HL-60 (cell line): ENCODE measurements at regions not wholly inside any gene's neighbourhood (a gene's known extent, or its start where the extent isn't known, plus 50 kb on each side); places are given as distances from the start of the nearest gene placed in this dataset.

Source experiments
- DNase-seq, 2 experiments: peaks; one replicate each; pipeline ENCODE4 v3.0.0-alpha.2; 2010 to 2020; ENCODE audit warnings: low read depth in 1 of 2, low spot score in 1 of 2
- H3K27ac ChIP-seq: fragments of 250-450 bp; sonication (Bioruptor Pico); replicated peaks from 2 replicates; pipeline ENCODE4 v1.5.1; 2020; ENCODE audit warnings: mild to moderate bottlenecking, moderate library complexity
- H3K27me3 ChIP-seq: fragments of 250-450 bp; sonication (Bioruptor Pico); 2 replicates; pipeline ENCODE4 v1.5.1; 2021; ENCODE audit warnings: mild to moderate bottlenecking, moderate library complexity; ENCODE audit not compliant: insufficient read depth, poor library complexity, severe bottlenecking
- H3K4me3 ChIP-seq: replicated peaks from 2 replicates; pipeline ENCODE4 v1.5.1; 2011; ENCODE audit warnings: mild to moderate bottlenecking, control low read depth, low read length; ENCODE audit not compliant: insufficient read depth
- GABPA ChIP-seq: IDR thresholded peaks from 2 replicates; pipeline ENCODE4 v1.6.1; 2012; ENCODE audit warnings: low read depth
- POLR2AphosphoS5 ChIP-seq: IDR thresholded peaks from 2 replicates; pipeline ENCODE4 v1.6.1; 2012; ENCODE audit warnings: low read depth
- SPI1 ChIP-seq: IDR thresholded peaks from 2 replicates; pipeline ENCODE4 v1.6.1; 2012; ENCODE audit warnings: low read depth, mild to moderate bottlenecking, borderline replicate concordance
- TF ChIP-seq, protein P1 (sequence below): IDR thresholded peaks from one replicate; pipeline ENCODE4 v1.5.1; 2011; ENCODE audit warnings: low read length, control low read depth, inconsistent platforms; ENCODE audit not compliant: insufficient read depth
- TF ChIP-seq, protein P2 (sequence below): IDR thresholded peaks from 2 replicates; pipeline ENCODE4 v1.6.1; 2012; ENCODE audit warnings: low read depth; ENCODE audit not compliant: insufficient replicate concordance

DNA sequence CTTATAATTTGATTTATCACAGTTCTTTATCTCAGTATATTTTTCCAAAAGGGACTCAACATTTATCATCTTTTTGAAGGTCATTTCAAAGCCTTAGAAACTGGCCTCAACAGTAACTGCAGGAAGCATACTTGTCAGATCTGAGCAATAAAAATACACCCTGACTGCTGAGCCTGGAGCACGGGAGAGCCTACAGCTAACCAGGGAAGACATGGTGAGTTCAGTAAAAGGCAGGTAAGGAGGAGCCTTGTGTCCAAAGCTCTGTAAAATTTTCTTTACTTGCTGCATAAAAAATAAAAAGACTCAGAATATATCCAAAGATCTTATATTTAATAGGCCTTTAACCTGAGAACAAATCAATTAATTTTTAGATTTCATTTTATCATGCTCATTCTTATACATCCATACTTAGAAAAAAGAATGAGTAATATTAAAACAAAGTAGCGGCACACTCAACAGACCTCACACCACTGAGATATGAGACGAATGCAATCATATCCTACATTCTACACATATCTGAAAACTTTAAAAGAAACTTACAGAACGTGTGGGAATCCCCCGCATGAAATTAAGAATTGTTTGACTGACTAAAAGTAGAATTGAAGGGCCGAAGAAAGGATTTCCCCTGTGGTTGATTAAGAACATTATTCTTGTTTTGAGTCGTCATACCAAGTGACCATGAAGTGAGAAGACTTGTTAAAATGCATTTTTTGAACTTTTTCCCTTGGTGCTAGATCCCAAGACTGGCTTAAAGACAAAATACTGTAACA is 296.4 kb upstream of the MKLN1 start:
- no peak overlapping the region for H3K4me3 ChIP-seq
- H3K27ac ChIP-seq = no peak overlapping the region
- TF ChIP-seq GABPA = no peak
- no peaks in the 10 kb centered on the region for H3K27me3 ChIP-seq
- DNase-seq = no peak

DNA sequence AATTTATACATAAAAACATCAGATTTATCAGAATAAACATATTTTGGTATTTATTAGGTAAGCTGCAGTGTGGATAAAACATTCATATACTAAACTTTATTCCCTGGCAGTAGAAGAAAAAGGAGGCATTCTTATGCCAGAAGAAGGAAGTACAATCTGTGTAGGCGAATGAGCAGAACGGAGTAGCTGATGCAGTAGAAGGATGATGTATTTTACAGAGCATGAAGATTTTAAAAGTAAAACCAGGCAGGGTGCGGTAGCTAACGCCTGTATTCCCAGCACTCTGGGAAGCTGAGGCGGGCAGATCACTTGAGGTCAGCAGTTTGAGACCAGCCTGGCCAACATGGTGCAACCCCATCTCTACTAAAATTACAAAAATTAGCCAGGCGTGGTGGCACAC is 294.9 kb upstream of the MKLN1 start:
- Histone ChIP-seq H3K27me3 (no peaks in the 10 kb centered on the region), H3K27ac (no peak overlapping the region), H3K4me3 (no peak overlapping the region)
- no peak for TF ChIP-seq POLR2AphosphoS5
- no peak for TF ChIP-seq GABPA
- no peak for TF ChIP-seq SPI1
- TF ChIP-seq, protein P1, sequence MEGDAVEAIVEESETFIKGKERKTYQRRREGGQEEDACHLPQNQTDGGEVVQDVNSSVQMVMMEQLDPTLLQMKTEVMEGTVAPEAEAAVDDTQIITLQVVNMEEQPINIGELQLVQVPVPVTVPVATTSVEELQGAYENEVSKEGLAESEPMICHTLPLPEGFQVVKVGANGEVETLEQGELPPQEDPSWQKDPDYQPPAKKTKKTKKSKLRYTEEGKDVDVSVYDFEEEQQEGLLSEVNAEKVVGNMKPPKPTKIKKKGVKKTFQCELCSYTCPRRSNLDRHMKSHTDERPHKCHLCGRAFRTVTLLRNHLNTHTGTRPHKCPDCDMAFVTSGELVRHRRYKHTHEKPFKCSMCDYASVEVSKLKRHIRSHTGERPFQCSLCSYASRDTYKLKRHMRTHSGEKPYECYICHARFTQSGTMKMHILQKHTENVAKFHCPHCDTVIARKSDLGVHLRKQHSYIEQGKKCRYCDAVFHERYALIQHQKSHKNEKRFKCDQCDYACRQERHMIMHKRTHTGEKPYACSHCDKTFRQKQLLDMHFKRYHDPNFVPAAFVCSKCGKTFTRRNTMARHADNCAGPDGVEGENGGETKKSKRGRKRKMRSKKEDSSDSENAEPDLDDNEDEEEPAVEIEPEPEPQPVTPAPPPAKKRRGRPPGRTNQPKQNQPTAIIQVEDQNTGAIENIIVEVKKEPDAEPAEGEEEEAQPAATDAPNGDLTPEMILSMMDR = no peak
- DNase-seq = no peak

GRCh38 chr7:131034166-131034881 is 293.4 kb upstream of the MKLN1 start:
- Histone ChIP-seq H3K27me3 (no peaks in the 10 kb centered on the region), H3K27ac (no peak overlapping the region), H3K4me3 (no peak overlapping the region)
- TF ChIP-seq, protein P1 = no peak
- TF ChIP-seq POLR2AphosphoS5 (no peak), SPI1 (no peak), GABPA (no peak)
- TF ChIP-seq, protein P2, sequence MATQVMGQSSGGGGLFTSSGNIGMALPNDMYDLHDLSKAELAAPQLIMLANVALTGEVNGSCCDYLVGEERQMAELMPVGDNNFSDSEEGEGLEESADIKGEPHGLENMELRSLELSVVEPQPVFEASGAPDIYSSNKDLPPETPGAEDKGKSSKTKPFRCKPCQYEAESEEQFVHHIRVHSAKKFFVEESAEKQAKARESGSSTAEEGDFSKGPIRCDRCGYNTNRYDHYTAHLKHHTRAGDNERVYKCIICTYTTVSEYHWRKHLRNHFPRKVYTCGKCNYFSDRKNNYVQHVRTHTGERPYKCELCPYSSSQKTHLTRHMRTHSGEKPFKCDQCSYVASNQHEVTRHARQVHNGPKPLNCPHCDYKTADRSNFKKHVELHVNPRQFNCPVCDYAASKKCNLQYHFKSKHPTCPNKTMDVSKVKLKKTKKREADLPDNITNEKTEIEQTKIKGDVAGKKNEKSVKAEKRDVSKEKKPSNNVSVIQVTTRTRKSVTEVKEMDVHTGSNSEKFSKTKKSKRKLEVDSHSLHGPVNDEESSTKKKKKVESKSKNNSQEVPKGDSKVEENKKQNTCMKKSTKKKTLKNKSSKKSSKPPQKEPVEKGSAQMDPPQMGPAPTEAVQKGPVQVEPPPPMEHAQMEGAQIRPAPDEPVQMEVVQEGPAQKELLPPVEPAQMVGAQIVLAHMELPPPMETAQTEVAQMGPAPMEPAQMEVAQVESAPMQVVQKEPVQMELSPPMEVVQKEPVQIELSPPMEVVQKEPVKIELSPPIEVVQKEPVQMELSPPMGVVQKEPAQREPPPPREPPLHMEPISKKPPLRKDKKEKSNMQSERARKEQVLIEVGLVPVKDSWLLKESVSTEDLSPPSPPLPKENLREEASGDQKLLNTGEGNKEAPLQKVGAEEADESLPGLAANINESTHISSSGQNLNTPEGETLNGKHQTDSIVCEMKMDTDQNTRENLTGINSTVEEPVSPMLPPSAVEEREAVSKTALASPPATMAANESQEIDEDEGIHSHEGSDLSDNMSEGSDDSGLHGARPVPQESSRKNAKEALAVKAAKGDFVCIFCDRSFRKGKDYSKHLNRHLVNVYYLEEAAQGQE = no peak
- no peak for DNase-seq

DNA sequence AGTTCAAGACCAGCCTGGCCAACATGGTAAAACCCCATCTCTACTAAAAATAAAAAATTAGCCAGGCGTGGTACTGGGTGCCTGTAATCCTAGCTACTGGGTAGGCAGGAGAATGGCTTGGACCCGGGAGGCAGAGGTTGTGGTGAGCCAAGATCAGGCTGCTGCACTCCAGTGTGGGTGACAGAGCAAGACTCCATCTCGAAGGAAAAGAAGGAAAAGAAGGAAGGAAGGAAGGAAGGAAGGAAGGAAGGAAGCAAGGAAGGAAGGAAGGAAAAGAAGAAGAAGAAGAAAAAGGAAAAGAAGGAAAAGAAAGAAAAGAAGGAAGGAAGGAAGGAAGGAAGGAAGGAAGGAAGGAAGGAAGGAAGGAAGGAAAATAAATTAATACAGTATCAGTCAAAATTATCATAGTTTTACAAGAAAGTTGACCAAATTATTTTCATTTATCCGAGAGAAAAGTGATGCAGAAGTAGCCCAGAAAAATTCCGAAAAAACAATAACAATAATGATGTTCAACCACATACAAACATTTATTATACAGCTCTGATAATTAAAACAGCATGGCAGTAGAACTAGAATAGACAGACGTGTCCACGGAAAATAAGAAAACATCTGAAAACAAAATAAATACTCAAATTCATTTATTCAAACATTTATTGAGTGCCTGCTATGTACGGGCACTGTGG is 292.4 kb upstream of the MKLN1 start:
- no peak overlapping the region for H3K27ac ChIP-seq
- H3K27me3 ChIP-seq = no peaks in the 10 kb centered on the region
- TF ChIP-seq, protein P1 = no peak
- TF ChIP-seq SPI1 = no peak
- TF ChIP-seq, protein P2 = no peak
- DNase-seq = no peak
- H3K4me3 ChIP-seq = no peak overlapping the region
